Astrocyte (in vitro differentiated cells and primary cell): ENCODE measurements at regions not wholly inside any gene's neighbourhood (a gene's known extent, or its start where the extent isn't known, plus 50 kb on each side); places are given as distances from the start of the nearest gene placed in this dataset.

Experiments used
- DNase-seq: peaks from one replicate; pipeline ENCODE4 v3.0.0-alpha.2; 2010; ENCODE audit warnings: low read depth
- FAIRE-seq: peaks from 2 replicates; lab custom pipeline; 2011; peaks lifted over from hg19 to GRCh38; lab: Jason Lieb, UNC
- H2AFZ ChIP-seq: 2 replicates; pipeline ENCODE4 v1.6.0; 2012; ENCODE audit warnings: low read depth, low read length, inconsistent platforms
- H3K27ac ChIP-seq: 2 replicates; pipeline ENCODE4 v1.5.1; 2011; ENCODE audit warnings: low read depth, low read length, inconsistent platforms
- H3K27me3 ChIP-seq: 2 replicates; pipeline ENCODE4 v1.6.0; 2011; ENCODE audit warnings: low read length, inconsistent platforms; ENCODE audit not compliant: insufficient read depth
- H3K36me3 ChIP-seq: 2 replicates; pipeline ENCODE4 v1.5.1; 2011; ENCODE audit warnings: low read length, inconsistent platforms; ENCODE audit not compliant: insufficient read depth
- H3K4me1 ChIP-seq: 2 replicates; pipeline ENCODE4 v1.5.1; 2011; ENCODE audit warnings: low read length, inconsistent platforms; ENCODE audit not compliant: insufficient read depth
- H3K4me2 ChIP-seq: 2 replicates; pipeline ENCODE4 v1.6.0; 2012; ENCODE audit warnings: low read length, inconsistent platforms
- H3K4me3 ChIP-seq: 2 replicates; pipeline ENCODE4 v1.5.1; 2011; ENCODE audit warnings: low read depth, mild to moderate bottlenecking, low read length, inconsistent platforms; ENCODE audit not compliant: insufficient read depth
- H3K79me2 ChIP-seq: 2 replicates; pipeline ENCODE4 v1.6.0; 2012; ENCODE audit warnings: mild to moderate bottlenecking, low read length, inconsistent platforms; ENCODE audit not compliant: insufficient read depth
- H3K9ac ChIP-seq: 2 replicates; pipeline ENCODE4 v1.6.0; 2012; ENCODE audit warnings: mild to moderate bottlenecking, low read length, inconsistent platforms
- H3K9me3 ChIP-seq: 2 replicates; pipeline ENCODE4 v1.5.1; 2012; ENCODE audit warnings: low read depth, mild to moderate bottlenecking, low read length, inconsistent platforms; ENCODE audit not compliant: insufficient read depth
- H4K20me1 ChIP-seq: 2 replicates; pipeline ENCODE4 v1.6.0; 2012; ENCODE audit warnings: low read length, inconsistent platforms; ENCODE audit not compliant: insufficient read depth
- H3K27ac Mint-ChIP-seq: one replicate; pipeline ENCODE4 v1.8.0; 2021; ENCODE audit warnings: mild to moderate bottlenecking, mixed read lengths; ENCODE audit not compliant: unreplicated experiment
- H3K27me3 Mint-ChIP-seq: one replicate; pipeline ENCODE4 v1.8.0; 2021; ENCODE audit warnings: low read depth, mixed read lengths; ENCODE audit not compliant: unreplicated experiment
- H3K36me3 Mint-ChIP-seq: one replicate; pipeline ENCODE4 v1.8.0; 2021; ENCODE audit warnings: low read depth, mixed read lengths; ENCODE audit not compliant: unreplicated experiment
- H3K4me1 Mint-ChIP-seq: one replicate; pipeline ENCODE4 v1.8.0; 2021; ENCODE audit warnings: low read depth, mixed read lengths; ENCODE audit not compliant: unreplicated experiment
- H3K4me3 Mint-ChIP-seq: one replicate; pipeline ENCODE4 v1.8.0; 2021; ENCODE audit warnings: mild to moderate bottlenecking, moderate library complexity, mixed read lengths; ENCODE audit not compliant: unreplicated experiment
- H3K9me3 Mint-ChIP-seq: one replicate; pipeline ENCODE4 v1.8.0; 2021; ENCODE audit warnings: mild to moderate bottlenecking, mixed read lengths; ENCODE audit not compliant: unreplicated experiment
- CTCF ChIP-seq: IDR thresholded peaks from 2 replicates; pipeline ENCODE4 v1.5.1; 2011; ENCODE audit warnings: low read depth, mild to moderate bottlenecking, inconsistent platforms, low read length, moderate library complexity; ENCODE audit not compliant: insufficient read depth
- EZH2 ChIP-seq: IDR thresholded peaks from 2 replicates; pipeline ENCODE4 v1.6.1; 2012; ENCODE audit warnings: mild to moderate bottlenecking, low read length, inconsistent platforms; ENCODE audit not compliant: insufficient read depth

GRCh38 chr1:214116258-214116657 lies 128.5 kb downstream of the PROX1 start:
- FAIRE-seq, result no peak
- no peak overlapping the region for H3K4me3 Mint-ChIP-seq
- peaks cover 11% of the 10 kb centered on the region for H3K9me3 ChIP-seq
- no peaks in the 10 kb centered on the region for H3K36me3 Mint-ChIP-seq
- H3K36me3 ChIP-seq, result no peaks in the 10 kb centered on the region
- no peak overlapping the region for H3K9ac ChIP-seq
- H3K27me3 Mint-ChIP-seq, result peaks cover 5% of the 10 kb centered on the region
- H3K9me3 Mint-ChIP-seq, result peaks cover 9% of the 10 kb centered on the region
- H3K4me2 ChIP-seq, result no peak overlapping the region
- DNase-seq, result no peak
- H3K27ac ChIP-seq, result no peak overlapping the region
- no peaks in the 10 kb centered on the region for H3K4me1 Mint-ChIP-seq
- no peak overlapping the region for H3K27ac Mint-ChIP-seq
- H3K27me3 ChIP-seq, result peaks cover 2% of the 10 kb centered on the region
- no peak overlapping the region for H3K4me3 ChIP-seq
- no peak for TF ChIP-seq EZH2
- TF ChIP-seq CTCF, result no peak
- no peaks in the 10 kb centered on the region for H3K4me1 ChIP-seq
- no peaks in the 10 kb centered on the region for H3K79me2 ChIP-seq
- no peaks in the 10 kb centered on the region for H4K20me1 ChIP-seq
- no peak overlapping the region for H2AFZ ChIP-seq

- no peak overlapping the region for H2AFZ ChIP-seq
- H3K27ac ChIP-seq, result no peak overlapping the region
- no peak for TF ChIP-seq CTCF
- no peak for TF ChIP-seq EZH2
- H3K9me3 Mint-ChIP-seq, result peaks cover 9% of the 10 kb centered on the region
- no peak overlapping the region for H3K27ac Mint-ChIP-seq
- no peaks in the 10 kb centered on the region for H3K36me3 Mint-ChIP-seq
- no peak overlapping the region for H3K9ac ChIP-seq
- H3K4me1 Mint-ChIP-seq, result no peaks in the 10 kb centered on the region
- no peak overlapping the region for H3K4me3 Mint-ChIP-seq
- peaks cover 11% of the 10 kb centered on the region for H3K9me3 ChIP-seq
- H3K4me3 ChIP-seq, result no peak overlapping the region
- no peak for DNase-seq
- no peaks in the 10 kb centered on the region for H3K36me3 ChIP-seq
- H3K4me1 ChIP-seq, result no peaks in the 10 kb centered on the region
- FAIRE-seq, result no peak
- peaks cover 2% of the 10 kb centered on the region for H3K27me3 ChIP-seq
- no peak overlapping the region for H3K4me2 ChIP-seq
- no peaks in the 10 kb centered on the region for H3K79me2 ChIP-seq
- no peaks in the 10 kb centered on the region for H4K20me1 ChIP-seq
- H3K27me3 Mint-ChIP-seq, result peaks cover 4% of the 10 kb centered on the region
Observed at GRCh38 chr1:214117780-214118179, 130.0 kb downstream of the PROX1 start.

- Histone ChIP-seq H3K9me3 (peaks cover 11% of the 10 kb centered on the region), H3K4me2 (no peak overlapping the region), H3K4me1 (peaks cover 5% of the 10 kb centered on the region), H4K20me1 (no peaks in the 10 kb centered on the region), H2AFZ (no peak overlapping the region), H3K36me3 (no peaks in the 10 kb centered on the region), H3K27ac (no peak overlapping the region), H3K9ac (no peak overlapping the region), H3K79me2 (no peaks in the 10 kb centered on the region), H3K4me3 (no peak overlapping the region), H3K27me3 (peaks cover 2% of the 10 kb centered on the region)
- Mint-ChIP-seq H3K27me3 (peaks cover 4% of the 10 kb centered on the region), H3K4me1 (peaks cover 18% of the 10 kb centered on the region), H3K27ac (no peak overlapping the region), H3K4me3 (no peak overlapping the region), H3K9me3 (peaks cover 9% of the 10 kb centered on the region), H3K36me3 (no peaks in the 10 kb centered on the region)
- FAIRE-seq, result no peak
- DNase-seq, result no peak
- TF ChIP-seq EZH2 (no peak), CTCF (no peak)
Observed at GRCh38 chr1:214120191-214120590, 132.4 kb downstream of the PROX1 start.
